GM12864 (cell line): ENCODE measurements at regions not wholly inside any gene's neighbourhood (a gene's known extent, or its start where the extent isn't known, plus 50 kb on each side); places are given as distances from the start of the nearest gene placed in this dataset.
"Not testable (repeated sequence)": the region's sequence is repeated elsewhere in the genome, so short reads cannot be mapped to it uniquely, and the experiment has no call there.

ENCODE experiments used
- DNase-seq: peaks from one replicate; pipeline ENCODE4 v3.0.0-alpha.2; 2011; ENCODE audit warnings: low read depth
- H3K4me3 ChIP-seq: 2 replicates; pipeline ENCODE4 v1.5.1; 2011; ENCODE audit warnings: mild to moderate bottlenecking, low read depth, low read length, control low read depth
- CTCF ChIP-seq: IDR thresholded peaks from 2 replicates; pipeline ENCODE4 v1.5.1; 2011; ENCODE audit warnings: low read depth, mild to moderate bottlenecking, moderate library complexity, low read length, control low read depth, inconsistent platforms; ENCODE audit errors: missing control alignments

- no peak for DNase-seq
- no peak overlapping the region for H3K4me3 ChIP-seq
- no peak for TF ChIP-seq CTCF
Measured at GRCh38 chr6:112437058-112437457, 89.9 kb downstream of the RFPL4B start.

- DNase-seq: no peak
- no peak for TF ChIP-seq CTCF
- H3K4me3 ChIP-seq: no peak overlapping the region
Measured at GRCh38 chr6:112439010-112439409, 91.9 kb downstream of the RFPL4B start.

GRCh38 chr6:112439432-112439831 lies 92.3 kb downstream of the RFPL4B start:
- H3K4me3 ChIP-seq: no peak overlapping the region
- DNase-seq: no peak
- no peak for TF ChIP-seq CTCF

GRCh38 chr6:112441607-112442006 lies 94.5 kb downstream of the RFPL4B start:
- no peak for TF ChIP-seq CTCF
- DNase-seq: no peak
- H3K4me3 ChIP-seq: no peak overlapping the region

GRCh38 chr6:112443179-112444065 lies 96.3 kb downstream of the RFPL4B start:
- no peak for DNase-seq
- TF ChIP-seq CTCF: no peak

GRCh38 chr6:112448786-112449185 lies 101.7 kb downstream of the RFPL4B start:
- not testable (repeated sequence) for DNase-seq, H3K4me3 ChIP-seq

More at GRCh38 chr6:112443179-112444065, 96.3 kb downstream of the RFPL4B start:
- H3K4me3 ChIP-seq: no peak overlapping the region

- no peak for TF ChIP-seq CTCF
- no peak for DNase-seq
- no peak overlapping the region for H3K4me3 ChIP-seq
Measured at GRCh38 chr6:112450663-112451062, 103.5 kb downstream of the RFPL4B start.
